H1 (cell line): ENCODE measurements at regions not wholly inside any gene's neighbourhood (a gene's known extent, or its start where the extent isn't known, plus 50 kb on each side); places are given as distances from the start of the nearest gene placed in this dataset.

Source experiments
- CTCF ChIA-PET: fragments of 300-600 bp; sonication (Branson Sonifier 250); formaldehyde crosslinking; loops from one replicate; lab custom pipeline; 2021; ENCODE audit not compliant: partially characterized antibody; lab: Charles Lee
- POLR2A ChIA-PET: fragments of 300-600 bp; sonication (Branson Sonifier 250); formaldehyde crosslinking; loops from one replicate; lab custom pipeline; 2021; ENCODE audit warnings: inconsistent platforms; ENCODE audit not compliant: partially characterized antibody; lab: Charles Lee
- DNase-seq, 2 experiments: peaks; one replicate each; pipeline versions ENCODE4 v3.0.0 to v3.0.0-alpha.2; 2010 to 2022; ENCODE audit warnings: low spot score in 2 of 2, low read depth in 1 of 2, mixed read lengths in 1 of 2
- FAIRE-seq: peaks from 2 replicates; lab custom pipeline; 2011; peaks lifted over from hg19 to GRCh38; lab: Jason Lieb, UNC
- H2AFZ ChIP-seq: 2 replicates; pipeline ENCODE4 v1.8.1; 2012; ENCODE audit warnings: low read length, inconsistent platforms
- H2AK5ac ChIP-seq: 2 replicates; pipeline ENCODE4 v1.6.1; 2013; ENCODE audit warnings: low read depth, low read length
- H2BK120ac ChIP-seq: replicated peaks from 2 replicates; pipeline ENCODE3; 2013; ENCODE audit warnings: low read depth, low read length, inconsistent platforms
- H2BK12ac ChIP-seq: 2 replicates; pipeline ENCODE4 v1.6.1; 2013; ENCODE audit warnings: low read depth, low read length
- H2BK15ac ChIP-seq: 2 replicates; pipeline ENCODE4 v1.6.1; 2013; ENCODE audit warnings: low read length
- H2BK20ac ChIP-seq: 2 replicates; pipeline ENCODE4 v1.6.1; 2013; ENCODE audit warnings: low read length
- H2BK5ac ChIP-seq: 2 replicates; pipeline ENCODE4 v1.6.1; 2013; ENCODE audit warnings: low read depth, low read length
- H3K14ac ChIP-seq: 2 replicates; pipeline ENCODE4 v1.6.1; 2013; ENCODE audit warnings: inconsistent platforms; ENCODE audit not compliant: insufficient read length
- H3K18ac ChIP-seq: 2 replicates; pipeline ENCODE4 v1.6.1; 2013; ENCODE audit warnings: low read length; ENCODE audit errors: extremely low read depth
- H3K23ac ChIP-seq: 2 replicates; pipeline ENCODE4 v1.6.1; 2013; ENCODE audit warnings: inconsistent platforms; ENCODE audit not compliant: insufficient read length
- H3K23me2 ChIP-seq: 2 replicates; pipeline ENCODE4 v1.6.1; 2013; ENCODE audit warnings: low read depth, low read length
- H3K27ac ChIP-seq: 2 replicates; pipeline ENCODE4 v1.6.1; 2011; ENCODE audit warnings: low read depth, low read length, inconsistent platforms
- H3K27me3 ChIP-seq, 4 experiments: replicated peaks in 1 of 4; 1 replicate in 1 of 4; 2 replicates in 3 of 4; pipeline versions ENCODE4 v1.6.1 to v1.8.1; 2011 to 2013; ENCODE audit warnings: low read length in 3 of 4, mild to moderate bottlenecking in 3 of 4, inconsistent platforms in 2 of 4, mixed read lengths in 2 of 4, moderate library complexity in 1 of 4; ENCODE audit not compliant: control insufficient read depth in 3 of 4, insufficient read depth in 3 of 4; ENCODE audit errors: extremely low read depth in 1 of 4
- H3K36me3 ChIP-seq, 4 experiments: 2 replicates each; pipeline versions ENCODE4 v1.6.1 to v1.8.1; 2011 to 2013; ENCODE audit warnings: mild to moderate bottlenecking in 4 of 4, low read length in 3 of 4, moderate library complexity in 2 of 4, control low read depth in 1 of 4, inconsistent platforms in 1 of 4; ENCODE audit not compliant: insufficient read depth in 4 of 4, control insufficient read depth in 2 of 4
- H3K4ac ChIP-seq: replicated peaks from 2 replicates; pipeline ENCODE3; 2013; ENCODE audit warnings: low read length, low read depth, mixed read lengths, inconsistent platforms; ENCODE audit not compliant: insufficient read length
- H3K4me1 ChIP-seq, 4 experiments: replicated peaks in 1 of 4; 1 replicate in 1 of 4; 2 replicates in 3 of 4; pipeline versions ENCODE4 v1.6.1 to v1.8.1; 2011 to 2013; ENCODE audit warnings: low read length in 3 of 4, inconsistent platforms in 2 of 4, mixed read lengths in 1 of 4; ENCODE audit not compliant: insufficient read depth in 4 of 4, control insufficient read depth in 3 of 4
- H3K4me2 ChIP-seq, 2 experiments: 2 replicates each; pipeline versions ENCODE4 v1.6.1 to v1.8.1; 2011 to 2013; ENCODE audit warnings: low read depth in 2 of 2, low read length in 2 of 2, control low read depth in 1 of 2, inconsistent platforms in 1 of 2, mild to moderate bottlenecking in 1 of 2; ENCODE audit not compliant: insufficient read depth in 1 of 2
- H3K4me3 ChIP-seq, 4 experiments: fragments of 200-600, 300-600 bp in 1 of 4; sonication (generic), shearing (Covaris generic), sonication (Bioruptor Twin) in 1 of 4; 2 replicates each; pipeline versions ENCODE4 v1.5.1 to v1.8.1; 2011 to 2016; ENCODE audit warnings: low read length in 4 of 4, low read depth in 3 of 4, control low read depth in 2 of 4, inconsistent platforms in 2 of 4, mild to moderate bottlenecking in 2 of 4, mixed read lengths in 1 of 4, moderate library complexity in 1 of 4; ENCODE audit not compliant: insufficient read depth in 2 of 4; ENCODE audit errors: extremely low read depth in 1 of 4
- H3K56ac ChIP-seq: replicated peaks from 2 replicates; pipeline ENCODE3; 2013; ENCODE audit warnings: low read depth, mild to moderate bottlenecking, mixed read lengths, low read length, inconsistent platforms; ENCODE audit not compliant: insufficient read length
- H3K79me1 ChIP-seq: 2 replicates; pipeline ENCODE4 v1.6.1; 2013; ENCODE audit warnings: low read depth, low read length, control low read depth
- H3K79me2 ChIP-seq, 2 experiments: 2 replicates each; pipeline versions ENCODE4 v1.6.1 to v1.8.1; 2012 to 2013; ENCODE audit warnings: low read length in 2 of 2, mild to moderate bottlenecking in 2 of 2, inconsistent platforms in 1 of 2; ENCODE audit not compliant: insufficient read depth in 2 of 2, control insufficient read depth in 1 of 2
- H3K9ac ChIP-seq, 4 experiments: replicated peaks in 1 of 4; 1 replicate in 1 of 4; 2 replicates in 3 of 4; pipeline versions ENCODE4 v1.6.1 to v1.8.1; 2011 to 2013; ENCODE audit warnings: low read depth in 3 of 4, low read length in 3 of 4, control low read depth in 2 of 4, mild to moderate bottlenecking in 2 of 4, moderate library complexity in 2 of 4, inconsistent platforms in 1 of 4; ENCODE audit errors: extremely low read depth in 1 of 4
- H3K9me3 ChIP-seq, 2 experiments: 2 replicates each; pipeline versions ENCODE4 v1.6.1 to v1.8.1; 2012 to 2013; ENCODE audit warnings: mild to moderate bottlenecking in 2 of 2, moderate library complexity in 2 of 2, control low read depth in 1 of 2, inconsistent platforms in 1 of 2, low read depth in 1 of 2, low read length in 1 of 2, mixed read lengths in 1 of 2; ENCODE audit not compliant: insufficient read depth in 2 of 2
- H4K20me1 ChIP-seq, 2 experiments: replicated peaks in 1 of 2; 2 replicates each; pipeline versions ENCODE3 to v1.8.1; 2011 to 2013; ENCODE audit warnings: inconsistent platforms in 2 of 2, low read length in 2 of 2, mild to moderate bottlenecking in 1 of 2; ENCODE audit not compliant: insufficient read depth in 2 of 2, control insufficient read depth in 1 of 2
- H4K5ac ChIP-seq: 2 replicates; pipeline ENCODE4 v1.6.1; 2013; ENCODE audit warnings: low read length, low read depth, mixed read lengths, inconsistent platforms; ENCODE audit not compliant: insufficient read length
- H4K8ac ChIP-seq: 2 replicates; pipeline ENCODE4 v1.8.0; 2013; ENCODE audit warnings: mild to moderate bottlenecking, moderate library complexity, low read length, inconsistent platforms; ENCODE audit not compliant: insufficient read depth; ENCODE audit errors: extremely low read depth
- H4K91ac ChIP-seq: replicated peaks from 2 replicates; pipeline ENCODE3; 2013; ENCODE audit warnings: low read length, mixed read lengths, inconsistent platforms; ENCODE audit not compliant: insufficient read length
- SIN3A ChIP-seq, 2 experiments: IDR thresholded peaks in 1 of 2; conservative IDR thresholded peaks in 1 of 2; 2 replicates each; pipeline ENCODE4 v1.6.1; 2011 to 2012; ENCODE audit warnings: low read length in 2 of 2, improper control_type of control experiment in 1 of 2, low read depth in 1 of 2, mild to moderate bottlenecking in 1 of 2
- SP1 ChIP-seq: IDR thresholded peaks from 2 replicates; pipeline ENCODE4 v1.6.1; 2011; ENCODE audit warnings: low read depth, low read length
- YY1 ChIP-seq: IDR thresholded peaks from 2 replicates; pipeline ENCODE4 v1.6.1; 2011; ENCODE audit warnings: low read depth, mild to moderate bottlenecking, low read length
- WGBS, 2 experiments: shearing (Covaris generic) in 1 of 2; methylation state at CpG; one replicate each; pipeline versions ENCODE4 v1.1.6 to v1.1.7; 2013 to 2015; ENCODE audit warnings: low lambda C conversion rate in 2 of 2, mixed read lengths in 2 of 2, inconsistent platforms in 1 of 2, low coverage in 1 of 2, missing lambda C conversion rate in 1 of 2; ENCODE audit not compliant: insufficient replicate concordance in 2 of 2, insufficient coverage in 1 of 2, insufficient read length in 1 of 2; ENCODE audit errors: extremely low coverage in 1 of 2, missing lambda C conversion rate in 1 of 2; 5-methylcytosine and 5-hydroxymethylcytosine counted together

DNA sequence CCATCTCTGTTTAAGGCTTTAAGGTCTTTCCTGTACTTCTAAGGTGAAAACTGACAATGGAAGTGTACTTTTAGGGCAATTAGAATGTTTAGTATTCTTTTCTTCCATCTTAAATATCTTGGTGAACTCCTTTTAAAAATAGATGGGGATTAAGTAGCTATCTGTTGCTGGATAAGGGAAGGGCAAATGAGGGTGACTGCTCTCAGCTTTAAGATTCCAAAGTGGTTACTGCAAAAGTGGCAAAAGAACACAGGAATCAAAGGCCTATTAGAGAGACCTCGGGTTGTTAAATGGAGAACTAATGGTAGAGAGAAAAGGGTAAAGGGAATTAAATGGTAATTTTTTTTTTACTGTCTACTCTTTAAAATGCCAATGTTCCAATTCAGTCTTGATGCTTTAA is 774.1 kb upstream of the B3GALT2 start:
- no peak overlapping the region for H2BK120ac ChIP-seq
- H3K27ac ChIP-seq = no peak overlapping the region
- no peak for FAIRE-seq
- CTCF ChIA-PET = no interaction called here
- no peaks in the 10 kb centered on the region for H3K4me1 ChIP-seq
- H4K91ac ChIP-seq = no peak overlapping the region
- no peak overlapping the region for H2BK5ac ChIP-seq
- H3K14ac ChIP-seq = no peak overlapping the region
- no peak overlapping the region for H2BK20ac ChIP-seq
- no peak for TF ChIP-seq YY1
- no peak for TF ChIP-seq SP1
- TF ChIP-seq SIN3A (conservative IDR thresholded peaks at IDR 0.05 in 1 of 2, IDR thresholded peaks at IDR 0.05 in 1 of 2; ENCODE audit: low read depth in 1 of 2, low read length in 2 of 2) = no peak
- H2BK15ac ChIP-seq = no peak overlapping the region
- no peak overlapping the region for H3K9ac ChIP-seq
- no peak overlapping the region for H2AK5ac ChIP-seq
- no peaks in the 10 kb centered on the region for H3K23me2 ChIP-seq
- DNase-seq = no peak
- H3K56ac ChIP-seq = no peak overlapping the region
- POLR2A ChIA-PET = no interaction called here
- H2BK12ac ChIP-seq = no peak overlapping the region
- no peaks in the 10 kb centered on the region for H3K79me1 ChIP-seq
- 92% methylated on average over 1 of the region's 1 CpG; no CpG with 5 or more reads in 1 of the 2 experiments for WGBS, 2 experiments
- H3K79me2 ChIP-seq = no peaks in the 10 kb centered on the region
- no peak overlapping the region for H2AFZ ChIP-seq
- no peak overlapping the region for H3K4me2 ChIP-seq
- no peaks in the 10 kb centered on the region for H3K36me3 ChIP-seq
- H3K18ac ChIP-seq = no peak overlapping the region
- no peaks in the 10 kb centered on the region for H3K27me3 ChIP-seq
- no peak overlapping the region for H3K4ac ChIP-seq
- no peak overlapping the region for H4K8ac ChIP-seq
- H3K4me3 ChIP-seq = no peak overlapping the region
- H3K23ac ChIP-seq = no peak overlapping the region
- no peaks in the 10 kb centered on the region for H4K20me1 ChIP-seq
- H4K5ac ChIP-seq = no peak overlapping the region
- no peaks in the 10 kb centered on the region for H3K9me3 ChIP-seq
